Left lung (tissue), 4 donors: ENCODE measurements at regions not wholly inside any gene's neighbourhood (a gene's known extent, or its start where the extent isn't known, plus 50 kb on each side); places are given as distances from the start of the nearest gene placed in this dataset.

Source experiments
- ATAC-seq: fragments of 200-7000 bp; cut with Tn5 transposase; one replicate; pipeline ENCODE4 v1.9.1; 2020; ENCODE audit warnings: moderate library complexity
- DNase-seq, 4 donors: peaks; one replicate each; pipeline ENCODE4 v3.0.0-alpha.2; 2013 to 2020
- H3K27ac ChIP-seq, 2 donors: fragments of 200-600 bp; sonication (generic) in 1 of 2; one replicate each; pipeline versions ENCODE4 v1.5.0 to v1.8.0; 2020 to 2021
- H3K27me3 ChIP-seq, 2 donors: fragments of 200-600 bp; sonication (generic) in 1 of 2; one replicate each; pipeline versions ENCODE4 v1.5.0 to v1.8.0; 2020 to 2021
- H3K36me3 ChIP-seq, 2 donors: fragments of 200-600 bp; sonication (generic) in 1 of 2; one replicate each; pipeline versions ENCODE4 v1.5.0 to v1.8.0; 2020 to 2021
- H3K4me1 ChIP-seq, 2 donors: fragments of 200-600 bp; one replicate each; pipeline ENCODE4 v1.8.0; 2021
- H3K4me3 ChIP-seq, 2 donors: fragments of 200-600 bp; sonication (generic) in 1 of 2; one replicate each; pipeline versions ENCODE4 v1.5.0 to v1.8.0; 2020 to 2021; ENCODE audit warnings: mild to moderate bottlenecking in 1 of 2
- H3K9me3 ChIP-seq, 2 donors: fragments of 200-600 bp; sonication (generic) in 1 of 2; one replicate each; pipeline versions ENCODE4 v1.5.0 to v1.8.0; 2020 to 2021
- CTCF ChIP-seq, 2 donors: fragments of 200-600 bp; sonication (generic) in 1 of 2; IDR thresholded peaks; one replicate each; pipeline versions ENCODE4 v1.5.0 to v1.8.0; 2021; ENCODE audit warnings: antibody characterized with exemption in 2 of 2
- intact Hi-C, 2 donors: fragments of 100-400 bp; cut with DNase I; formaldehyde crosslinking; loops; one replicate each; pipeline versions ENCODE4 v1.11.2 to v1.14.2; 2022
- donor health status: DM: no; HTN: yes; CAD: no.
- donor health status: DM: no; HTN: no; CAD: no.

- Histone ChIP-seq H3K27me3 (no peaks in the 10 kb centered on the region), H3K27ac (no peak overlapping the region), H3K4me1 (no peaks in the 10 kb centered on the region), H3K4me3 (no peak overlapping the region), H3K36me3 (no peaks in the 10 kb centered on the region), H3K9me3 (peaks cover 0 to 8% of the 10 kb centered on the region in 2 donors)
- no peak for TF ChIP-seq CTCF (IDR thresholded peaks at IDR 0.05)
- intact Hi-C loops = no loop called here
- DNase-seq (no peak), ATAC-seq (no peak)
These were observed 339.3 kb downstream of the BRINP1 start for GRCh38 chr9:119029886-119030285.

GRCh38 chr9:119033596-119033995, 335.6 kb downstream of the BRINP1 start:
- no peaks in the 10 kb centered on the region for H3K4me1 ChIP-seq
- intact Hi-C loops = no loop called here
- no peak overlapping the region for H3K27ac ChIP-seq
- ATAC-seq (no peak), DNase-seq (no peak)
- no peaks in the 10 kb centered on the region for H3K36me3 ChIP-seq
- no peaks in the 10 kb centered on the region for H3K27me3 ChIP-seq
- H3K9me3 ChIP-seq = peaks cover 0 to 8% of the 10 kb centered on the region in 2 donors
- TF ChIP-seq CTCF (IDR thresholded peaks at IDR 0.05) = no peak
- H3K4me3 ChIP-seq = no peak overlapping the region

- H3K27ac ChIP-seq = no peak overlapping the region
- no peaks in the 10 kb centered on the region for H3K36me3 ChIP-seq
- ATAC-seq = no peak
- no peaks in the 10 kb centered on the region for H3K27me3 ChIP-seq
- no peak for TF ChIP-seq CTCF (IDR thresholded peaks at IDR 0.05)
- H3K4me1 ChIP-seq = no peaks in the 10 kb centered on the region
- intact Hi-C loops = no loop called here
- DNase-seq = no peak
- H3K4me3 ChIP-seq = no peak overlapping the region
- peaks cover 0 to 10% of the 10 kb centered on the region in 2 donors for H3K9me3 ChIP-seq
These were observed 332.3 kb downstream of the BRINP1 start for GRCh38 chr9:119036969-119037368.

- DNase-seq (no peak), ATAC-seq (no peak)
- intact Hi-C loops = no loop called here
- Histone ChIP-seq H3K9me3 (peaks cover 0 to 2% of the 10 kb centered on the region in 2 donors), H3K4me1 (no peaks in the 10 kb centered on the region), H3K27ac (no peak overlapping the region), H3K4me3 (no peak overlapping the region), H3K36me3 (no peaks in the 10 kb centered on the region), H3K27me3 (no peaks in the 10 kb centered on the region)
- no peak for TF ChIP-seq CTCF (IDR thresholded peaks at IDR 0.05)
These were observed 325.2 kb downstream of the BRINP1 start for GRCh38 chr9:119043996-119044395.

DNA sequence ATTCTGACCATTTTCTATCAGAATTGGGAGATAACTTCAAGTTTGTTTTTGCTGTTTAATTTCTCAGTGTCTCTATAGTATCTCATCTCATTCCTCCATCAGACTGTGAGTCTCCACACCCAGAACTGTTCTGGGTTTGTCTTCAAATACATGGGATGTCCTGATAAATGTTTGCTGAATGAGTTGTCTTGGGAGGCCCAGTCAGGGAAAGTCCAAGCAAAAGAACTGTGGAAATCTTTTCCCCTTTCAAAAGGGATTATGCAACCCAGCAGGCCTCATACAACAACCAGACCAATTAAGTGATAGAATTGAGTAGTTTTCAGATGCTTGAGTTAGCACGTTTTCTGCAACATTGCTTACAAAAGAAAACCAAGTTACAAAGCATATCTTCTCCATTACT, 324.4 kb downstream of the BRINP1 start:
- intact Hi-C loops = no loop called here
- H3K4me3 ChIP-seq = no peak overlapping the region
- no peaks in the 10 kb centered on the region for H3K36me3 ChIP-seq
- TF ChIP-seq CTCF (IDR thresholded peaks at IDR 0.05) = no peak
- no peak overlapping the region for H3K27ac ChIP-seq
- peaks cover 0 to 2% of the 10 kb centered on the region in 2 donors for H3K9me3 ChIP-seq
- ATAC-seq = no peak
- DNase-seq = no peak
- H3K27me3 ChIP-seq = no peaks in the 10 kb centered on the region
- H3K4me1 ChIP-seq = no peaks in the 10 kb centered on the region
